RWPE2 (cell line): ENCODE measurements at regions not wholly inside any gene's neighbourhood (a gene's known extent, or its start where the extent isn't known, plus 50 kb on each side); places are given as distances from the start of the nearest gene placed in this dataset.

ENCODE experiments used
- ATAC-seq: fragments of 200-7000 bp; cut with Tn5 transposase; 3 replicates; pipeline ENCODE4 v1.9.1; 2021; ENCODE audit warnings: low read depth
- DNase-seq: peaks from one replicate; pipeline ENCODE4 v3.0.0-alpha.2; 2020; ENCODE audit warnings: low spot score
- H3K27ac ChIP-seq: fragments of 450-650 bp; 2 replicates; pipeline ENCODE4 v1.5.1; 2017; ENCODE audit warnings: mild to moderate bottlenecking; ENCODE audit not compliant: poor library complexity, severe bottlenecking
- H3K27me3 ChIP-seq: fragments of 250-450 bp; sonication (Bioruptor Pico); 2 replicates; pipeline ENCODE4 v1.5.1; 2021; ENCODE audit warnings: mild to moderate bottlenecking, moderate library complexity; ENCODE audit not compliant: insufficient read depth, poor library complexity, severe bottlenecking
- H3K36me3 ChIP-seq: fragments of 250-450 bp; sonication (Bioruptor Pico); 2 replicates; pipeline ENCODE4 v1.5.1; 2020; ENCODE audit warnings: low read depth, mild to moderate bottlenecking, moderate library complexity
- H3K4me1 ChIP-seq: fragments of 250-450 bp; sonication (Bioruptor Pico); 2 replicates; pipeline ENCODE4 v1.5.1; 2021; ENCODE audit warnings: mild to moderate bottlenecking, moderate library complexity; ENCODE audit not compliant: insufficient read depth, poor library complexity, severe bottlenecking
- H3K4me3 ChIP-seq: fragments of 250-450 bp; sonication (Bioruptor Pico); 2 replicates; pipeline ENCODE4 v1.5.1; 2021; ENCODE audit warnings: mild to moderate bottlenecking, moderate library complexity; ENCODE audit not compliant: severe bottlenecking
- H3K9me3 ChIP-seq: fragments of 250-450 bp; sonication (Bioruptor Pico); 2 replicates; pipeline ENCODE4 v1.5.1; 2021; ENCODE audit warnings: mild to moderate bottlenecking, moderate library complexity; ENCODE audit not compliant: severe bottlenecking
- TF ChIP-seq, protein P1 (sequence below): fragments of 450-650 bp; IDR thresholded peaks from one replicate; pipeline ENCODE4 v1.5.1; 2017; ENCODE audit warnings: mild to moderate bottlenecking, moderate library complexity; ENCODE audit not compliant: poor library complexity, severe bottlenecking

DNA sequence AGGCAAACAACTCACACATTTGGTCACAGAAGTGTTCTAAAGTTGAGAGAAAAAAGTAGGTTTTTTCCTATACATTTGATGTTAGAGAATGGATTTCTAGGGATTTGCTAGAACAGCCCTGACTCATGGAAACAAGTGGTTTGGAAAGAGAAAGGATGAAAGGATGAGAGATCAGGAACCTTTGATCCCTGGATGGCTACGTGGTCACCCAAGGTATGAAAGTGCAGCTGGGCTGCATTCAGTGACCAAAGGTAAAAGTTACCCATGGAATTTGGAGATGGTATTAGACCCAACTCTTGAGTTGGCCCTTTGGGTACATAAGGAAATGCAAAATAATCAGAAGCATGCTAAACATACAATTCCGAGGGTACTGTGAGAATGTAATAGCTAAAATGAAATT, 61.3 kb upstream of the SPIN1 start:
- H3K4me3 ChIP-seq, result no peak overlapping the region
- no peak for ATAC-seq
- no peaks in the 10 kb centered on the region for H3K36me3 ChIP-seq
- no peaks in the 10 kb centered on the region for H3K27me3 ChIP-seq
- H3K27ac ChIP-seq, result no peak overlapping the region
- DNase-seq, result no peak
- TF ChIP-seq, protein P1, sequence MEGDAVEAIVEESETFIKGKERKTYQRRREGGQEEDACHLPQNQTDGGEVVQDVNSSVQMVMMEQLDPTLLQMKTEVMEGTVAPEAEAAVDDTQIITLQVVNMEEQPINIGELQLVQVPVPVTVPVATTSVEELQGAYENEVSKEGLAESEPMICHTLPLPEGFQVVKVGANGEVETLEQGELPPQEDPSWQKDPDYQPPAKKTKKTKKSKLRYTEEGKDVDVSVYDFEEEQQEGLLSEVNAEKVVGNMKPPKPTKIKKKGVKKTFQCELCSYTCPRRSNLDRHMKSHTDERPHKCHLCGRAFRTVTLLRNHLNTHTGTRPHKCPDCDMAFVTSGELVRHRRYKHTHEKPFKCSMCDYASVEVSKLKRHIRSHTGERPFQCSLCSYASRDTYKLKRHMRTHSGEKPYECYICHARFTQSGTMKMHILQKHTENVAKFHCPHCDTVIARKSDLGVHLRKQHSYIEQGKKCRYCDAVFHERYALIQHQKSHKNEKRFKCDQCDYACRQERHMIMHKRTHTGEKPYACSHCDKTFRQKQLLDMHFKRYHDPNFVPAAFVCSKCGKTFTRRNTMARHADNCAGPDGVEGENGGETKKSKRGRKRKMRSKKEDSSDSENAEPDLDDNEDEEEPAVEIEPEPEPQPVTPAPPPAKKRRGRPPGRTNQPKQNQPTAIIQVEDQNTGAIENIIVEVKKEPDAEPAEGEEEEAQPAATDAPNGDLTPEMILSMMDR, result no peak
- H3K4me1 ChIP-seq, result no peaks in the 10 kb centered on the region
- H3K9me3 ChIP-seq, result no peaks in the 10 kb centered on the region

DNA sequence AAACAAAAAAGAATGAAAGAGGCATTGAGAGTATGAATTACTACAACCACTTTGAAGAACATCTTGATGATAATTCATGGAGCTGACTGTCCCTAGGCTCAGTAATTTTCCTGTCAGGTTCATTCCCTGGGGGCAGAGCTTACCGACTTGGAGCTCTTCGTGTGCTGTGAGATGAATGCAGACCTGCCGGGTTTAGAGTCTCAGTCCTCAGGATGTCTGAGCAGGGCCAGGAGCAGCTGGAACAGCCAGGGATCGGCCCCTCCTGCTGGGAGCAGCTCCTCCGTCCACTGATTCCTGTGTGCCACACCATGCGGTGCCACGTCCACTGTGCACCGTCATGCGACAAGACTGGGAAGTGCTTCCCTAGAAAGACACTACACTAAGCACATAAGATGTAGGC, 62.2 kb upstream of the SPIN1 start:
- Histone ChIP-seq H3K27me3 (no peaks in the 10 kb centered on the region), H3K4me1 (no peaks in the 10 kb centered on the region), H3K36me3 (no peaks in the 10 kb centered on the region), H3K27ac (no peak overlapping the region), H3K9me3 (no peaks in the 10 kb centered on the region), H3K4me3 (no peak overlapping the region)
- TF ChIP-seq, protein P1, result no peak
- ATAC-seq (no peak), DNase-seq (no peak)

- H3K9me3 ChIP-seq, result no peaks in the 10 kb centered on the region
- no peak overlapping the region for H3K27ac ChIP-seq
- H3K4me1 ChIP-seq, result no peaks in the 10 kb centered on the region
- H3K4me3 ChIP-seq, result no peak overlapping the region
- no peaks in the 10 kb centered on the region for H3K36me3 ChIP-seq
- DNase-seq, result no peak
- no peaks in the 10 kb centered on the region for H3K27me3 ChIP-seq
- TF ChIP-seq, protein P1, result no peak
- 0 out of 3 replicates have a peak, but pooled peaks have one; percentile 36 for ATAC-seq
These were observed 65.2 kb upstream of the SPIN1 start for GRCh38 chr9:88322906-88323566.

DNA sequence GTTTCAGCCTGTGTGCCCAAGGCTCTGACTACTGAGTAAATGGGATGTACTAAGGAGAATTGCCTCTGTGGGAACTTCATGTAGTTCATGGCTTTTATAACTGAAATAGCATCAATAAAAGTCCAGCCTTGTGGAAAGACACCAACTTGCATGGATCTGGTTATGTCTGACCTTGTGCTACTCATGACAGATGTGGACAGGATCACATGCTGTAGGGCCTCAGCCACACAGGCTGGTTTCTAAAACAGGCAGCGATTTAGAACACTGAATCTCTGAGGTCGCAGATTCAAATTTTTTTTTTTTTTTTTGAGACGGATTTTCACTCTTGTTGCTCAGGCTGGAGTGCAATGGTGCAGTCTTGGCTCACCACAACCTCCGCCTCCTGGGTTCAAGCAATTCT, 66.5 kb upstream of the SPIN1 start:
- Histone ChIP-seq H3K4me1 (no peaks in the 10 kb centered on the region), H3K4me3 (no peak overlapping the region), H3K9me3 (no peaks in the 10 kb centered on the region), H3K27me3 (no peaks in the 10 kb centered on the region), H3K27ac (no peak overlapping the region), H3K36me3 (no peaks in the 10 kb centered on the region)
- ATAC-seq, result no peak
- TF ChIP-seq, protein P1, result no peak
- DNase-seq, result no peak

- H3K27ac ChIP-seq, result no peak overlapping the region
- TF ChIP-seq, protein P1, result no peak
- no peak for ATAC-seq
- H3K27me3 ChIP-seq, result no peaks in the 10 kb centered on the region
- no peaks in the 10 kb centered on the region for H3K36me3 ChIP-seq
- no peaks in the 10 kb centered on the region for H3K9me3 ChIP-seq
- no peaks in the 10 kb centered on the region for H3K4me1 ChIP-seq
- DNase-seq, result no peak
- H3K4me3 ChIP-seq, result no peak overlapping the region
These were observed 67.4 kb upstream of the SPIN1 start for GRCh38 chr9:88320748-88321415.
